ENCODE measurements at regions not wholly inside any gene's neighbourhood (a gene's known extent, or its start where the extent isn't known, plus 50 kb on each side); places are given as distances from the start of the nearest gene placed in this dataset.

- H3K4me3 ChIP-seq (ENCODE audit: low read depth, low read length) = no peak overlapping the region
- TF ChIP-seq, protein P1, sequence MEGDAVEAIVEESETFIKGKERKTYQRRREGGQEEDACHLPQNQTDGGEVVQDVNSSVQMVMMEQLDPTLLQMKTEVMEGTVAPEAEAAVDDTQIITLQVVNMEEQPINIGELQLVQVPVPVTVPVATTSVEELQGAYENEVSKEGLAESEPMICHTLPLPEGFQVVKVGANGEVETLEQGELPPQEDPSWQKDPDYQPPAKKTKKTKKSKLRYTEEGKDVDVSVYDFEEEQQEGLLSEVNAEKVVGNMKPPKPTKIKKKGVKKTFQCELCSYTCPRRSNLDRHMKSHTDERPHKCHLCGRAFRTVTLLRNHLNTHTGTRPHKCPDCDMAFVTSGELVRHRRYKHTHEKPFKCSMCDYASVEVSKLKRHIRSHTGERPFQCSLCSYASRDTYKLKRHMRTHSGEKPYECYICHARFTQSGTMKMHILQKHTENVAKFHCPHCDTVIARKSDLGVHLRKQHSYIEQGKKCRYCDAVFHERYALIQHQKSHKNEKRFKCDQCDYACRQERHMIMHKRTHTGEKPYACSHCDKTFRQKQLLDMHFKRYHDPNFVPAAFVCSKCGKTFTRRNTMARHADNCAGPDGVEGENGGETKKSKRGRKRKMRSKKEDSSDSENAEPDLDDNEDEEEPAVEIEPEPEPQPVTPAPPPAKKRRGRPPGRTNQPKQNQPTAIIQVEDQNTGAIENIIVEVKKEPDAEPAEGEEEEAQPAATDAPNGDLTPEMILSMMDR (IDR thresholded peaks at IDR 0.05; ENCODE audit: borderline replicate concordance, insufficient read depth, low read depth, low read length) = no peak
Observed at GRCh38 chr22:47608421-47608820, 846.0 kb downstream of the TBC1D22A start.

DNA sequence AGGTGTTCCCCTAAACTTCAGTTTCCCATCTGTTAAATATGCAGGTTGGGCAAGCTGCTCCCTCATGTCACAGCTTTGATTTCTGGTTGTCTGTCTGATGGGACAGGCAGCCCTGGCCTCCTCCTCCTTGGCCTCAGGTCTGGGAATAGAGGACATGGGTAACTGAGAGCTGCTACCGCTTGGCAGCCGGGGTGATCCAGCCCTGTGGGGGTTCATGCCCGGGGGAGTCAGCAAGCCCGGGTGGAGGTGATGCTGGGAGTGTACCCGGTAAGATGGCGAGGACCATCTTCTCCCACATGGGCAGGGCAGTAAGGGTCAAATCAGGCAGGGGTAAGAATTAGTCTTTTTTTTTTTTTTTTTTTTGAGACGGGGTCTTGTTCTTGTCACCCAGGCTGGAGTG lies 845.0 kb downstream of the TBC1D22A start:
- no peak overlapping the region for H3K4me3 ChIP-seq (ENCODE audit: low read depth, low read length)
- TF ChIP-seq, protein P1 (IDR thresholded peaks at IDR 0.05; ENCODE audit: borderline replicate concordance, insufficient read depth, low read depth, low read length) = no peak

- no peak overlapping the region for H3K4me3 ChIP-seq (ENCODE audit: low read depth, low read length)
- TF ChIP-seq, protein P1 (IDR thresholded peaks at IDR 0.05; ENCODE audit: borderline replicate concordance, insufficient read depth, low read depth, low read length) = no peak
Observed at GRCh38 chr22:47606426-47606825, 844.0 kb downstream of the TBC1D22A start.

DNA sequence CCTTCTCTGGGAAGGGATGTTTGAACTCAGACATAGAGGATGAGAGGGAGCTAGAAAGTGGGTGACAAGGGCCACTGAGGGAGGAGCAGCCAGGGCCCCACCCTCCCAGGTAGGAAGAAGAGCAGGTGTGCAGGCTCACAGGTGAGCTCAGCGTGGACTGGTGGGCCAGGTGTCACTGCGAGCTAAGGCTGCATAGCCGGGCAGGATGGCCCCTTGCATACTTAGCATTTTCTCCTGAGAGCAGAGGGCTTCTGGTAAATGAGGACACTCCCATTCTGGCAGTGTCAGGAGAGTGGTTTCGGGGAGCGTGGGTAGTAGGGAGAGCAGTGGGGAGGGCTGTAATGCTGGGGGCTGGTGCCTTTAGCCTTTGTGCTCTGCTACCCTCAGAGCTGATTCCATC lies 843.4 kb downstream of the TBC1D22A start:
- TF ChIP-seq, protein P1 (IDR thresholded peaks at IDR 0.05; ENCODE audit: borderline replicate concordance, insufficient read depth, low read depth, low read length) = no peak
- no peak overlapping the region for H3K4me3 ChIP-seq (ENCODE audit: low read depth, low read length)

GRCh38 chr22:47605441-47605840 lies 843.0 kb downstream of the TBC1D22A start:
- TF ChIP-seq, protein P1 (IDR thresholded peaks at IDR 0.05; ENCODE audit: borderline replicate concordance, insufficient read depth, low read depth, low read length) = no peak

GRCh38 chr22:47604563-47604962 lies 842.1 kb downstream of the TBC1D22A start:
- TF ChIP-seq, protein P1 (IDR thresholded peaks at IDR 0.05; ENCODE audit: borderline replicate concordance, insufficient read depth, low read depth, low read length) = no peak
- H3K4me3 ChIP-seq (ENCODE audit: low read depth, low read length) = no peak overlapping the region

More at GRCh38 chr22:47605441-47605840, 843.0 kb downstream of the TBC1D22A start:
- H3K4me3 ChIP-seq (ENCODE audit: low read depth, low read length) = no peak overlapping the region

DNA sequence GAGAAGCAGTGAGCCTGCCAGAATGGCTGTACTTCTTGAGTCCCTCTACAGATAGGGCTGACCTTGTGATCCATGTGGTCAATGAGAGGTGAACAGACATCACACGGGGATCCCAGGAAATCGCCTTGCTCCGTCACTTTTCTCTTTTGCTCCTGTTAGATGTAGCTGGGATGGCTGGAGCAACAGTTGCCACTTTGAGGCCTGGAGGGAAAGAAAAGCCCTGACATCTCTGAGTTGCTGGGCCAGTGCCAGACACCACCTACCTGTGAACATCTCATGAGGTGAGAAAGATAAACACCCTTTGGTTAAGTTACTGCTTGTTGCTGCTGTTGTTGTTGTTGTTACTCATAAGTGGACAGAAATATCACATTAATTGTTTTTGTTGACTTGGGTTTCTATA lies 840.3 kb downstream of the TBC1D22A start:
- TF ChIP-seq, protein P1 (IDR thresholded peaks at IDR 0.05; ENCODE audit: borderline replicate concordance, insufficient read depth, low read depth, low read length) = no peak
- no peak overlapping the region for H3K4me3 ChIP-seq (ENCODE audit: low read depth, low read length)
